Right lobe of liver (tissue), 6 donors: ENCODE measurements at regions not wholly inside any gene's neighbourhood (a gene's known extent, or its start where the extent isn't known, plus 50 kb on each side); places are given as distances from the start of the nearest gene placed in this dataset.

Experiments
- ATAC-seq, 4 donors: fragments of 200-7000 bp; cut with Tn5 transposase; one replicate each; pipeline ENCODE4 v1.9.1; 2020; ENCODE audit warnings: mild to moderate bottlenecking in 4 of 4, moderate library complexity in 4 of 4
- DNase-seq, 3 donors: peaks; one replicate each; pipeline ENCODE4 v3.0.0-alpha.2; 2020
- H3K27ac ChIP-seq, 3 donors: fragments of 200-600 bp; one replicate each; pipeline ENCODE4 v1.8.0; 2022
- H3K27me3 ChIP-seq, 2 donors: fragments of 200-600 bp; one replicate each; pipeline ENCODE4 v1.8.0; 2022
- H3K36me3 ChIP-seq, 4 donors: fragments of 200-600 bp; sonication (generic) in 1 of 4; one replicate each; pipeline versions ENCODE4 v1.5.1 to v1.8.0; 2017 to 2022; ENCODE audit warnings: control low read depth in 1 of 4
- H3K4me1 ChIP-seq, 4 donors: fragments of 200-600 bp; sonication (generic) in 1 of 4; one replicate each; pipeline versions ENCODE4 v1.5.1 to v1.8.0; 2017 to 2022; ENCODE audit warnings: control low read depth in 1 of 4
- H3K4me3 ChIP-seq, 3 donors: fragments of 200-600 bp; one replicate each; pipeline ENCODE4 v1.8.0; 2022
- H3K9me3 ChIP-seq, 4 donors: fragments of 200-600 bp; sonication (generic) in 1 of 4; one replicate each; pipeline versions ENCODE4 v1.5.1 to v1.8.0; 2017 to 2022; ENCODE audit warnings: control low read depth in 1 of 4
- POLR2A ChIP-seq: fragments of 450-650 bp; IDR thresholded peaks from one replicate; pipeline ENCODE4 v1.6.1; 2017; ENCODE audit warnings: antibody characterized with exemption, mild to moderate bottlenecking
- WGBS: methylation state at CpG from one replicate; pipeline ENCODE4 v1.1.6; 2018; ENCODE audit warnings: low coverage, low lambda C conversion rate; ENCODE audit not compliant: insufficient coverage; ENCODE audit errors: missing lambda C conversion rate; 5-methylcytosine and 5-hydroxymethylcytosine counted together
- intact Hi-C, 2 donors: fragments of 100-400 bp; cut with DNase I; formaldehyde crosslinking; loops; one replicate each; pipeline versions ENCODE4 v1.11.2 to v1.14.1; 2022
- donor health status: DM: no; HTN: yes; CAD: no.
- donor health status: DM: no; HTN: no; CAD: no.
- donor health status: DM: no; HTN: no; CAD: no.
- donor health status: DM: no; HTN: yes; CAD: no.
- donor health status: DM: no; HTN: yes; CAD: no.

DNA sequence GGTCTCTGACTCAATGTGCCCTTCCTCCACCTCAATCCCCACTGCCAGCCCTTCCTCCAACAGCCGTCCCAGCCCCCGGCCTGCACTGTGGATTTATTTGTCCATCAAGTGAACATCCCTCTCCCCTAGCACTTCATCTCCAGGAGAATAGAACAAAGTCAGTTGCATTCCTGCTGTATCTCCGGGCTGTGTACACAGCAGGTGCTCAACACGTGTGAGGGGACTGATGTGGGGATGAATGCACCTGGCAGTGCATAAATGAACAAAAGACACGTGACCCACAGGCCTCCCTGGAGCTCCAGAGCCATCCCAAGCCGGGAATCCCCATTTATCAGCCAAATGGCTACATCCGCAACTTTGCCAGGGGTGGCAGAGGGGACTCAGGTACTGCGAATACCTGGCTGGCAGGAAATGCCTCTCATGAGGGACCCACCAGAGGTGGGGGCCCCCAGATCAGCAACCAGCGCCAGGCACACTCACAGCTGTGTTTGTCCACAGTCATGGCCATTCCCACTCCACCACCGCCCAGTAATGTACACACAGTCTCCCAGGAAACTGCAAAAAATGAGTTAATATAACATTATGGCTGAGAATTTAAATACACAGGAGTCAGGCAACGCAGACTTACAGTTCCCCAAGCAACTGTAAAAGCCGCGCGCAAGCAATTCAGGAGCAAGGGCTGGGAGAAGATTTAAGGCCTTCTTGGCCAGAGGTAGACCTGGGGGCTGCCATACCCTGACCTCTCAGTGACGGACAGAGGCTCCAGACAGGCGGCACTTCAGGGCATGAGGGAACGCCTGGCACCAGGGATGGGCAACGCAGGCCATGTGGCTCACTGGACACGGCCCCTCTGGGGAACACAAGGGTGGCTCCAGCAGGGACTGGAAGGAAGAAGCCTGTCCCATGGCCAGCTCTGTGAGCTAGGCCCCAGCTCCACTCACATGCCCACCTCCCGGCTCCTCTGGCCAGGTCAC lies 50.3 kb upstream of the TCF20 start:
- no peak overlapping the region for H3K27ac ChIP-seq

More for the DNA sequence above, 50.3 kb upstream of the TCF20 start:
- Histone ChIP-seq H3K9me3 (no peaks in the 10 kb centered on the region), H3K4me1 (no peaks in the 10 kb centered on the region), H3K4me3 (no peak overlapping the region), H3K36me3 (no peaks in the 10 kb centered on the region), H3K27me3 (no peaks in the 10 kb centered on the region)
- ATAC-seq (no peak), DNase-seq (no peak)
- no peak for TF ChIP-seq POLR2A
- 73% methylated on average over 14 of the region's 20 CpGs for WGBS
- intact Hi-C loops, result no loop called here
